Endothelial cell of umbilical vein (primary cell): ENCODE measurements at regions not wholly inside any gene's neighbourhood (a gene's known extent, or its start where the extent isn't known, plus 50 kb on each side); places are given as distances from the start of the nearest gene placed in this dataset.

Experiments
- BruUV-seq: library from RNA; stranded (reverse); fragments of 400-500 nt; replicated peaks from 2 replicates; lab custom pipeline; 2021; lab: Mats Ljungman, UMichigan
- CTCF ChIA-PET: fragments of 300-600, 350-600 bp; sonication (Branson Sonifier 250); formaldehyde crosslinking; loops from one replicate; lab custom pipeline; 2021; ENCODE audit warnings: antibody characterized with exemption, inconsistent platforms; lab: Charles Lee
- POLR2A ChIA-PET: fragments of 300-600, 350-600 bp; sonication (Branson Sonifier 250); formaldehyde crosslinking; loops from one replicate; lab custom pipeline; 2021; ENCODE audit warnings: antibody characterized with exemption, inconsistent platforms; lab: Charles Lee
- DNase-seq: peaks from one replicate; pipeline ENCODE4 v3.0.0-alpha.2; 2011; ENCODE audit warnings: low read depth, low spot score
- FAIRE-seq: peaks from 2 replicates; lab custom pipeline; 2011; peaks lifted over from hg19 to GRCh38; lab: Jason Lieb, UNC
- H2AFZ ChIP-seq: 2 replicates; pipeline ENCODE4 v1.6.0; 2012; ENCODE audit warnings: low read depth, low read length, control low read depth, inconsistent platforms
- H3K27ac ChIP-seq: 2 replicates; pipeline ENCODE4 v1.5.1; 2011; ENCODE audit warnings: low read depth, mild to moderate bottlenecking, control low read depth, low read length, moderate library complexity; ENCODE audit not compliant: insufficient read depth
- H3K27me3 ChIP-seq, 2 experiments: 2 replicates each; pipeline versions ENCODE4 v1.6.0 to v1.6.1; 2011; ENCODE audit warnings: low read length in 2 of 2, mixed read lengths in 1 of 2; ENCODE audit not compliant: control insufficient read depth in 2 of 2, insufficient read depth in 2 of 2
- H3K36me3 ChIP-seq, 2 experiments: 2 replicates in 1 of 2; 3 replicates in 1 of 2; pipeline ENCODE4 v1.5.1; 2011; ENCODE audit warnings: low read length in 2 of 2, mild to moderate bottlenecking in 1 of 2, moderate library complexity in 1 of 2; ENCODE audit not compliant: control insufficient read depth in 2 of 2, insufficient read depth in 2 of 2; ENCODE audit errors: extremely low read depth in 1 of 2
- H3K4me1 ChIP-seq: 3 replicates; pipeline ENCODE4 v1.5.1; 2011; ENCODE audit warnings: mild to moderate bottlenecking, low read length; ENCODE audit not compliant: control insufficient read depth, insufficient read depth; ENCODE audit errors: extremely low read depth
- H3K4me2 ChIP-seq: 2 replicates; pipeline ENCODE4 v1.6.1; 2011; ENCODE audit warnings: low read length, control low read depth, mixed read lengths; ENCODE audit not compliant: insufficient read depth
- H3K4me3 ChIP-seq, 3 experiments: fragments of 200-600 bp in 1 of 3; sonication (generic), shearing (Covaris generic) in 1 of 3; replicated peaks in 1 of 3; 2 replicates each; pipeline ENCODE4 v1.5.1; 2011 to 2016; ENCODE audit warnings: control low read depth in 3 of 3, low read length in 3 of 3, mild to moderate bottlenecking in 2 of 3, inconsistent platforms in 1 of 3, low read depth in 1 of 3, moderate library complexity in 1 of 3; ENCODE audit not compliant: insufficient read depth in 1 of 3
- H3K79me2 ChIP-seq: 2 replicates; pipeline ENCODE4 v1.6.0; 2012; ENCODE audit warnings: low read length, inconsistent platforms; ENCODE audit not compliant: control insufficient read depth, insufficient read depth
- H3K9ac ChIP-seq: replicated peaks from 2 replicates; pipeline ENCODE3; 2011; ENCODE audit warnings: low read length, control low read depth; ENCODE audit not compliant: insufficient read depth; ENCODE audit errors: extremely low read depth
- H3K9me1 ChIP-seq: replicated peaks from 3 replicates; pipeline ENCODE4 v1.6.0; 2011; ENCODE audit warnings: mild to moderate bottlenecking, low read length; ENCODE audit not compliant: control insufficient read depth, insufficient read depth; ENCODE audit errors: extremely low read depth
- H3K9me3 ChIP-seq: replicated peaks from 2 replicates; pipeline ENCODE4 v1.5.1; 2012; ENCODE audit warnings: low read length, inconsistent platforms; ENCODE audit not compliant: control insufficient read depth, insufficient read depth
- H4K20me1 ChIP-seq: replicated peaks from 2 replicates; pipeline ENCODE3; 2011; ENCODE audit warnings: mild to moderate bottlenecking, low read length; ENCODE audit not compliant: control insufficient read depth, insufficient read depth; ENCODE audit errors: extremely low read depth
- EZH2 ChIP-seq: IDR thresholded peaks from 2 replicates; pipeline ENCODE4 v1.6.1; 2012; ENCODE audit warnings: borderline replicate concordance, low read depth, mild to moderate bottlenecking, moderate library complexity, low read length, inconsistent platforms; ENCODE audit not compliant: severe bottlenecking
- FOS ChIP-seq: IDR thresholded peaks from 2 replicates; pipeline ENCODE4 v1.6.1; 2011; ENCODE audit warnings: mild to moderate bottlenecking, low read length, moderate library complexity, borderline replicate concordance; ENCODE audit not compliant: insufficient read depth
- GATA2 ChIP-seq: IDR thresholded peaks from 2 replicates; pipeline ENCODE4 v1.7.0; 2011; ENCODE audit warnings: low read depth, mild to moderate bottlenecking, moderate library complexity, mixed read lengths, low read length; ENCODE audit not compliant: insufficient read length, insufficient read depth
- JUN ChIP-seq: IDR thresholded peaks from 2 replicates; pipeline ENCODE4 v1.6.1; 2011; ENCODE audit warnings: borderline replicate concordance, low read depth; ENCODE audit not compliant: insufficient read length, insufficient read depth
- MAX ChIP-seq: IDR thresholded peaks from 2 replicates; pipeline ENCODE4 v1.6.1; 2011; ENCODE audit not compliant: insufficient read depth, insufficient read length
- MYC ChIP-seq: IDR thresholded peaks from one replicate; pipeline ENCODE4 v1.6.1; 2011; ENCODE audit warnings: mild to moderate bottlenecking, low read depth, low read length
- POLR2A ChIP-seq: IDR thresholded peaks from 2 replicates; pipeline ENCODE4 v1.6.1; 2012; ENCODE audit warnings: low read depth, mild to moderate bottlenecking, control low read depth, low read length
- POLR2AphosphoS5 ChIP-seq: IDR thresholded peaks from 2 replicates; pipeline ENCODE4 v1.6.1; 2012; ENCODE audit warnings: low read depth, mild to moderate bottlenecking, control low read depth, low read length, moderate library complexity; ENCODE audit not compliant: insufficient read depth
- dilution Hi-C: fragments of 300-500 bp; cut with MboI; formaldehyde crosslinking; loops from one replicate; pipeline ENCODE4 v1.15.0; 2019; ENCODE audit warnings: low sequenced_read_pairs; ENCODE audit not compliant: extremely low pct_ligation_motif_present
- intact Hi-C: fragments of 100-400 bp; cut with micrococcal nuclease; formaldehyde crosslinking; loops from one replicate; pipeline ENCODE4 v1.10.0; 2022
- TF ChIP-seq, protein P1 (sequence below), 2 donors: IDR thresholded peaks; 1 replicate in 1 of 2; 2 replicates in 1 of 2; pipeline ENCODE4 v1.5.1; 2011; ENCODE audit warnings: low read length in 2 of 2, mild to moderate bottlenecking in 2 of 2, moderate library complexity in 2 of 2, control low read depth in 1 of 2, inconsistent platforms in 1 of 2, low read depth in 1 of 2; ENCODE audit not compliant: insufficient read depth in 1 of 2; ENCODE audit errors: extremely low read depth in 1 of 2

DNA sequence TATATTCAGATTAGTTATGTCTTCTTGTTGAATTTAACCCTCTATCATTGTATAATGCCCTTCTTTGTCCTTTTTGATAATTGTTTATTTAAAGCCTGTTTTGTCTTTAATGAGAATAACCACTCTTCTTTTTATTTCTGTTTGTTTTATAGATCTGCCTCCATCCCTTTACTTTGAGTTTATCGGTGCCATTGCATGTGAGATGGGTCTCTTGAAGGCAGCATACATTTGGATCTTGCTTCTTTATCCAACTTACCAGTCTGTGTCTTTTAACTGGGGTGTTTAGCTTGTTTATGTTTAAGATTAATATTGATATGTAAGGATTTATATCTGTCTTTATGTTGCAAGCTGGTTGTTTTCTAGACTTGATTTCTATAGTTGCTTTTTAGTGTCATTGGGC is 115.8 kb downstream of the RTL3 start:
- BruUV-seq, result no TSS peak
- H3K4me3 ChIP-seq, result no peak overlapping the region
- H2AFZ ChIP-seq, result no peak overlapping the region
- no peak for FAIRE-seq
- H3K9ac ChIP-seq, result no peak overlapping the region
- H3K4me2 ChIP-seq, result no peak overlapping the region
- no peak for DNase-seq
- H3K36me3 ChIP-seq, result no peaks in the 10 kb centered on the region
- H3K27ac ChIP-seq, result no peak overlapping the region
- intact Hi-C loops, result no loop called here
- ChIA-PET CTCF (no interaction called here), POLR2A (no interaction called here)
- no peaks in the 10 kb centered on the region for H3K27me3 ChIP-seq
- no peaks in the 10 kb centered on the region for H3K79me2 ChIP-seq
- H3K9me1 ChIP-seq, result no peaks in the 10 kb centered on the region
- dilution Hi-C loops, result no loop called here
- H3K4me1 ChIP-seq, result no peaks in the 10 kb centered on the region
- no peaks in the 10 kb centered on the region for H4K20me1 ChIP-seq
- no peaks in the 10 kb centered on the region for H3K9me3 ChIP-seq
- TF ChIP-seq POLR2AphosphoS5, result no peak
- TF ChIP-seq EZH2, result no peak
- no peak for TF ChIP-seq GATA2
- no peak for TF ChIP-seq MYC
- no peak for TF ChIP-seq JUN
- no peak for TF ChIP-seq MAX
- TF ChIP-seq POLR2A, result no peak
- TF ChIP-seq, protein P1, sequence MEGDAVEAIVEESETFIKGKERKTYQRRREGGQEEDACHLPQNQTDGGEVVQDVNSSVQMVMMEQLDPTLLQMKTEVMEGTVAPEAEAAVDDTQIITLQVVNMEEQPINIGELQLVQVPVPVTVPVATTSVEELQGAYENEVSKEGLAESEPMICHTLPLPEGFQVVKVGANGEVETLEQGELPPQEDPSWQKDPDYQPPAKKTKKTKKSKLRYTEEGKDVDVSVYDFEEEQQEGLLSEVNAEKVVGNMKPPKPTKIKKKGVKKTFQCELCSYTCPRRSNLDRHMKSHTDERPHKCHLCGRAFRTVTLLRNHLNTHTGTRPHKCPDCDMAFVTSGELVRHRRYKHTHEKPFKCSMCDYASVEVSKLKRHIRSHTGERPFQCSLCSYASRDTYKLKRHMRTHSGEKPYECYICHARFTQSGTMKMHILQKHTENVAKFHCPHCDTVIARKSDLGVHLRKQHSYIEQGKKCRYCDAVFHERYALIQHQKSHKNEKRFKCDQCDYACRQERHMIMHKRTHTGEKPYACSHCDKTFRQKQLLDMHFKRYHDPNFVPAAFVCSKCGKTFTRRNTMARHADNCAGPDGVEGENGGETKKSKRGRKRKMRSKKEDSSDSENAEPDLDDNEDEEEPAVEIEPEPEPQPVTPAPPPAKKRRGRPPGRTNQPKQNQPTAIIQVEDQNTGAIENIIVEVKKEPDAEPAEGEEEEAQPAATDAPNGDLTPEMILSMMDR (IDR thresholded peaks at IDR 0.05; ENCODE audit: extremely low read depth in 1 of 2, insufficient read depth in 1 of 2, low read depth in 1 of 2, low read length in 2 of 2), result no peak
- TF ChIP-seq FOS, result no peak
